ENCODE measurements at regions not wholly inside any gene's neighbourhood (a gene's known extent, or its start where the extent isn't known, plus 50 kb on each side); places are given as distances from the start of the nearest gene placed in this dataset.
"Not testable (repeated sequence)": the region's sequence is repeated elsewhere in the genome, so short reads cannot be mapped to it uniquely, and the experiment has no call there.

GRCh38 chr2:128513961-128514283, 195.3 kb upstream of the HS6ST1 start:
- no peak for DNase-seq
- H3K27ac ChIP-seq, result no peak overlapping the region
- intact Hi-C loops (cut with DNase I), result no loop called here
- peaks cover 0 to 7% of the 10 kb centered on the region in 2 donors for H3K4me1 ChIP-seq
- H3K27me3 ChIP-seq, result no peaks in the 10 kb centered on the region
- H3K4me3 ChIP-seq (replicated peaks in 1 of 3), result no peak overlapping the region
- H3K36me3 ChIP-seq, result no peaks in the 10 kb centered on the region
- TF ChIP-seq CTCF (IDR thresholded peaks at IDR 0.05), result no peak
- TF ChIP-seq POLR2A (IDR thresholded peaks at IDR 0.05), result no peak
- H3K9me3 ChIP-seq, result no peaks in the 10 kb centered on the region
- 66 to 85% methylated on average over 3 of the region's 3 CpGs for WGBS, 2 donors

- DNase-seq, result no peak
- Histone ChIP-seq H3K36me3 (no peaks in the 10 kb centered on the region), H3K27me3 (no peaks in the 10 kb centered on the region), H3K4me1 (peaks cover 0 to 7% of the 10 kb centered on the region in 2 donors), H3K4me3 (replicated peaks in 1 of 3) (no peak overlapping the region), H3K27ac (no peak overlapping the region), H3K9me3 (no peaks in the 10 kb centered on the region)
- 93 to 94% methylated on average over 13 of the region's 13 CpGs for WGBS, 2 donors
- no peak for TF ChIP-seq POLR2A (IDR thresholded peaks at IDR 0.05)
- no peak for TF ChIP-seq CTCF (IDR thresholded peaks at IDR 0.05)
- intact Hi-C loops (cut with DNase I), result no loop called here
These were observed 195.9 kb upstream of the HS6ST1 start for GRCh38 chr2:128514555-128514955.

DNA sequence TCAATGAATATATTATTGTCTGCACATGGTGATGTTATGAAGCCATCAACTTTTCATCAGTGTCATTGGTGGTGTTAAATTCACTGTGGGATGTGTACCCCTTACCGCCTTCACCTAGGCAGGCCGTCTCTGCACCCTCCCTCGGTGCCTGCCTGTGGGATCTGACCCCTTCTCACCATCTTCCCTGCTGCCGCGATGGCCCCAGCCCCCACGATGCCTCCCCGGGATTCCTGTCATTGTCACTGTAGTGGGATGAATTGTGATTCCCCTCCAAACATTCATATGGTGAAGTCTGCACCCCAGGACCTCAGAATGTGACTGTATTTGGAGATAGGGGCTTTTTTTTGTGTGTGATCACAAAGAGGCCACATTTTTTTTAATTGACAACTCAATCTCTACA, 198.3 kb upstream of the HS6ST1 start:
- no peaks in the 10 kb centered on the region for H3K27me3 ChIP-seq
- intact Hi-C loops (cut with DNase I), result no loop called here
- WGBS, 2 donors, result 74 to 83% methylated on average over 7 of the region's 7 CpGs
- no peak overlapping the region for H3K27ac ChIP-seq
- H3K9me3 ChIP-seq, result no peaks in the 10 kb centered on the region
- no peak for DNase-seq
- H3K36me3 ChIP-seq, result no peaks in the 10 kb centered on the region
- H3K4me1 ChIP-seq, result peaks cover 0 to 7% of the 10 kb centered on the region in 2 donors
- no peak overlapping the region for H3K4me3 ChIP-seq (replicated peaks in 1 of 3)
- TF ChIP-seq CTCF (IDR thresholded peaks at IDR 0.05), result no peak
- no peak for TF ChIP-seq POLR2A (IDR thresholded peaks at IDR 0.05)

DNA sequence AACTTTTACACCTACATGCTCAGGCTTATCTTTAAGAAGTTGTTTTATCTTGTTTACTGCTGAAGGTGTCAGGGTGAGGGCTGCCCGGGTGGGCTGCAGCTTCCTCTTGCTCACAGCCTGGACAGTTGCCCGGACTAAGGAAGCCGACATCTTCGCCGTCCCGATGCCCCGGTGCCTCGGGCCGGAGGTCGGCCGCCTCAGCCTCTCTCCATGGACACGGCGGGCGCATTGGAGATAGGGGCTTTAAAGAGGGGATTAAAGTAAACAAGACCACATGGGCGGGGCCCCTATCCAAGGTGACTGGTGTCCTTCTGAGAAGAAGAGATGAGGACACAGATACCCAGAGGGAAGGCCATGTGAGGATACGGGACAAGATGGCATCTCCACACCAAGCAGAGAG, 200.4 kb upstream of the HS6ST1 start:
- DNase-seq; intact Hi-C loops (cut with DNase I); H3K36me3 ChIP-seq; H3K27ac ChIP-seq; H3K27me3 ChIP-seq; H3K9me3 ChIP-seq; H3K4me1 ChIP-seq; H3K4me3 ChIP-seq (replicated peaks in 1 of 3): not testable (repeated sequence)
- WGBS, 2 donors, result 82 to 92% methylated on average over 16 of the region's 16 CpGs

GRCh38 chr2:128519517-128520215, 201.0 kb upstream of the HS6ST1 start:
- 98 to 100% methylated on average over 6 of the region's 6 CpGs for WGBS, 2 donors
- no peaks in the 10 kb centered on the region for H3K4me1 ChIP-seq
- no peak overlapping the region for H3K4me3 ChIP-seq (replicated peaks in 1 of 3)
- no peaks in the 10 kb centered on the region for H3K36me3 ChIP-seq
- H3K27me3 ChIP-seq, result no peaks in the 10 kb centered on the region
- H3K27ac ChIP-seq, result no peak overlapping the region
- no peak for DNase-seq
- H3K9me3 ChIP-seq, result no peaks in the 10 kb centered on the region
- TF ChIP-seq CTCF (IDR thresholded peaks at IDR 0.05) (no peak), POLR2A (IDR thresholded peaks at IDR 0.05) (no peak)
- intact Hi-C loops (cut with DNase I), result no loop called here

DNA sequence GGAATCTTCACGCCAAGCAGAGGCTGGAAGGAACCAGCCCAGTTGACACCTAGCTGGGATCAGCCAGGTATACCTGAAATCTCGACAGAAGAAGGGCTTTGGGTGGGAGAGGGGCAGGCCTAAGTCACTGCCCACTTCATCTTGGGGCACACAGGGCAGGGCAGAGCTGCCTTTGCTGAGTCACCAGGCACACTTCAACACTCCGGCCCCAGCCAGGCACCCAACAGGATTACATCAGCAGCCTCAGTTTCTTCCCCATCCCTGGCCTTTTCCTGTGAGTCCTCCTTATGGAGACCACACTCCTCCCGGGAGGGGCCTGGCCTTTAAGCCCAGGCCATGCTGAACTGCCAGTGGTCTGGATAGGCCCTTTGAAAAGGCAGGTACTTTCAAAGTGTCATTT, 201.7 kb upstream of the HS6ST1 start:
- Histone ChIP-seq H3K27me3 (no peaks in the 10 kb centered on the region), H3K9me3 (no peaks in the 10 kb centered on the region), H3K4me3 (replicated peaks in 1 of 3) (no peak overlapping the region), H3K36me3 (no peaks in the 10 kb centered on the region), H3K4me1 (no peaks in the 10 kb centered on the region), H3K27ac (no peak overlapping the region)
- 76 to 80% methylated on average over 4 of the region's 4 CpGs for WGBS, 2 donors
- DNase-seq, result no peak
- TF ChIP-seq POLR2A (IDR thresholded peaks at IDR 0.05) (no peak), CTCF (IDR thresholded peaks at IDR 0.05) (no peak)
- intact Hi-C loops (cut with DNase I), result no loop called here

Measured in thyroid gland (tissue), 4 donors.